ENCODE measurements at regions not wholly inside any gene's neighbourhood (a gene's known extent, or its start where the extent isn't known, plus 50 kb on each side); places are given as distances from the start of the nearest gene placed in this dataset.

GRCh38 chr13:99143904-99144303 lies 56.8 kb upstream of the UBAC2 start:
- POLR2A ChIA-PET = no interaction called here
- DNase-seq (ENCODE audit: extremely low spot score) = no peak
- CTCF ChIA-PET = no interaction called here
- no peak for TF ChIP-seq CTCF (IDR thresholded peaks at IDR 0.05; ENCODE audit: control extremely low read depth, extremely low read depth, low read depth, missing control alignments)

- CTCF ChIA-PET = no interaction called here
- no peak for TF ChIP-seq CTCF (IDR thresholded peaks at IDR 0.05; ENCODE audit: control extremely low read depth, extremely low read depth, low read depth, missing control alignments)
- POLR2A ChIA-PET = no interaction called here
- peak; percentile 37 for DNase-seq (ENCODE audit: extremely low spot score)
Observed at GRCh38 chr13:99144306-99144705, 56.3 kb upstream of the UBAC2 start.

- ChIA-PET POLR2A (no interaction called here), CTCF (interaction anchor here (1.3 kb wide), 1 partner anchor 31 kb away, joined by 3 read pairs; no protein-coding TSS in a partner anchor)
- TF ChIP-seq CTCF (IDR thresholded peaks at IDR 0.05; ENCODE audit: control extremely low read depth, extremely low read depth, low read depth, missing control alignments) = no peak
Observed at GRCh38 chr13:99145461-99145860, 55.2 kb upstream of the UBAC2 start.

GRCh38 chr13:99150575-99151361 lies 49.9 kb upstream of the UBAC2 start:
- ChIA-PET CTCF (no interaction called here), POLR2A (no interaction called here)
- TF ChIP-seq CTCF (IDR thresholded peaks at IDR 0.05; ENCODE audit: control extremely low read depth, extremely low read depth, low read depth, missing control alignments) = no peak
- DNase-seq (ENCODE audit: extremely low spot score) = no peak

More at GRCh38 chr13:99145461-99145860, 55.2 kb upstream of the UBAC2 start:
- DNase-seq (ENCODE audit: extremely low spot score) = no peak
